HG03196 (cell line): ENCODE measurements at regions not wholly inside any gene's neighbourhood (a gene's known extent, or its start where the extent isn't known, plus 50 kb on each side); places are given as distances from the start of the nearest gene placed in this dataset.

ENCODE experiments used
- ATAC-seq: cut with Tn5 transposase; IDR thresholded peaks from one replicate; pipeline ENCODE4 v1.9.1; 2021; ENCODE audit not compliant: unreplicated experiment

- ATAC-seq, result no peak
Measured at GRCh38 chr13:33616130-33616529, 201.8 kb upstream of the RFC3 start.

DNA sequence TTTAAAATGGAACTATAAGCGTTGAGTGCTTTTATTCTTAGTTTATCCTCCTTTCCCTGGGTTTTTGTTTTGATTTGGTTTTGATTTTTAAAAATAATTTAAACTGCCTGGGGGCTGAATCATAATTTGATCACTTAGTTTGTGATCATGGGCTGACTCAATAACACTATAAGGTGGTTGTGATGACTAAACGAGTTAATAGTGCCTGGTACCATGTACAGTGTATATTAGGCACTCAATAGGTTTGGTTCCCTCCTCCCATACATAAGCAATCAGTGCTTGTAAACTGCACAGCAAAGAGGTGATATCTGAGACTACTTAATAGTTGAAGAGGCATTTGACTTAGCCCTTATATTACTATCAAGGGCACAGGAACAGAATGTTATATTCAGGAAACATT lies 200.9 kb upstream of the RFC3 start:
- no peak for ATAC-seq

DNA sequence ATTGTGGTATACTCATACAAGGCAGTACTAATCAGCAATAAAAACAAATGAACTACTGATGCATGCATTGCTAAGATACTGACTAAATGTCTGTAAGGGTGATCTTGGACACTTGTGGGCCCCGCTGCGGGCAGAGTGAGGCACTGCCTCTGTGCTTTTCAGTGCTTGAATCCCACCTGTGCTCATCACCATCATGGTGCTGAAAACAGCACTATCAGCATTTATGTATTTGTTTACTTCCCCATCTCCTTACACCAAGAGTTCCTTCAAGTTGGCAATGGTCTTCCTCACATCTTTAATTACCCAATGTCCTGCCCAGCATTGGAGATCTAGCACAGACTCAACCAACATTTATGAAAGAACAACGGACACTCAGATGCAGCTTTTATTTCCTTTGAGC lies 193.7 kb upstream of the RFC3 start:
- ATAC-seq, result no peak

DNA sequence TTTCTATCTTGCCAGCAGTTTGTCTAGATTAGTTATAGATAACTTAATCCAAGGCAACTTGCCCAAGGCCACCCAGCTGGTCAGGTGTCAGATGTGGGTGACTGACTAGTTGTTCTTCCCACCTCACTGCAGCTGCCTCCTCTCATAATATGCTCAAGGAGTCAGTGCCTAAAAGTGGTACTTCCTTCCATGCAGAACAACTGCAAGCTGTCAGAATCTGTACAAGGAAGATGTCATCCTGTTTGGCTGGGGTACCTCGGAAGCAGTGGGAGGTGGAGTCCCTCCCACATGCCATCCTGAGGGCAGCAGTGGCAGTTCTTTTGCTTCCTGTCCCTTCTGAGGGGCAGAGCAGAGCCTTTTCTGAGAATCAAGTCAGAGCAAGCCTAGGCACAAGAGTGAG lies 193.2 kb upstream of the RFC3 start:
- ATAC-seq, result no peak

DNA sequence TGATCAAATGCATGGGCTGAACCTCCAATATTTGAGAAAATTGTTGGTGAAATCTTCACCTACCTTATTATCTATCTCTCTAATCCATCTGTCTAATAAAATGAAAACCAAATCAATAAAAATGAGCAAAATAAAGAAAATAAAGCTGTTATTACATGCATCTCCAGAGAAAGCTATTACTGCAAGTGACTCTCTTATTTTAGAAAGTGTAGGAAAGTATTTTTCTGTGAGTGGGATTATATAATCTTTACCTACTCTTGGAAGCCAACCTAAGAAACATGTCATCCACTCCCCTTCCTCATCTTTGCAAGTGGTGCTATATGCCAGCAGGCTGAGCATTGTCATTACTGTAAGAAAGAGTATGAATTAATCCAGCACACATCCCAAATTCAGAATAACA lies 191.5 kb upstream of the RFC3 start:
- no peak for ATAC-seq

DNA sequence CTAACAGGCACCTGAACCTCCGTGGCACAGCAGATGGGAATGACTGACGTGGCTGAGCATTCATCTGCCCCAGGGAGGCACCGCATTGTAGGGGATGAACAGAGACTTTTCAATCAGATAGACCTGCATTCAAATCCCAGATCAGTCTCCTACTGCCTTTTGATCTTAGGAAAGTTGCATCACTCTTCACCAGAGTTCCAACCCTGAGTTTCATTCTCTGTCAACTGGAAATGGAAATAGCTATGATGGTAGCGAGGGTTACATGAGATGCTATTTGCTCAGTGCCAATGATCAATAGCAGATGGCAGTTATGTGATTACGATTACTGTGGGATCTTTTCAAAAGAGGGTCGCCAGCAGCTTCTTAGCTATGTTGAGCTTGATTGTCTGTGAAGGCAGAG lies 189.3 kb upstream of the RFC3 start:
- no peak for ATAC-seq

DNA sequence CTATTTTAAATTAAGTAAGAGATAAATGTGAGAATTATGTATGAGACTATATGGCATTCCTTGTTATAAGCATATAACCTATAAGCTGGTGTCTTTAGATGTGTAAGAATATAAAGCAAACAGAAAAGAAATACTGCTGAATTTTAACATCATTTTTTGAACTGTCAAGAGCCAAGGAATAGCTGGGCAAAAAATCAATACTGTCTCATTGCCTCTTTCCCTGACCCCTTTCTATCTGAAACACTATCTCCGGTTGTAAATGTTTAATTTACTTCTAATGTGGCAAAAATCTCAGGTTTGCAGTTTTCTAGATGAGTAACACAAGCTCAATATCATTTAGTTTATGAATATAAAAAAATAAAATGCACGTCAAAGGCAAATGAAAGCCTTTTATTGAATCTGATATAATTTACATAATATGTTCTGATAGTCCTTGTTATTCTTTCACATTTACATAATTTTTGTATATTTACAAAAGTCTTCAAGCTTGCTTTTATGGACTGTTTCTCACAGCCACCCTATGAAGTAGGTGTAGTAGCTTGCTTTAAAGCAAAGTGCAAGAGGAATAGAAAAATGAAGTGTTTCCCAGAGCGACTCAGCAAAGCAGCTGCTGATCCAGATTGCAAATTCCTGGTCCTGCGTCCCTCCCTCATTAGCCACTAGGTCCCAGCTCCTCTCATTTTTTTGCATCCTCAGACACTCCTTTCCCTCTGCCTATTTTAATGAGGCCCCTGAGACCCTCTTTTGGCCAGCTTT lies 188.2 kb upstream of the RFC3 start:
- no peak for ATAC-seq

GRCh38 chr13:33633701-33634545 lies 184.0 kb upstream of the RFC3 start:
- no peak for ATAC-seq

DNA sequence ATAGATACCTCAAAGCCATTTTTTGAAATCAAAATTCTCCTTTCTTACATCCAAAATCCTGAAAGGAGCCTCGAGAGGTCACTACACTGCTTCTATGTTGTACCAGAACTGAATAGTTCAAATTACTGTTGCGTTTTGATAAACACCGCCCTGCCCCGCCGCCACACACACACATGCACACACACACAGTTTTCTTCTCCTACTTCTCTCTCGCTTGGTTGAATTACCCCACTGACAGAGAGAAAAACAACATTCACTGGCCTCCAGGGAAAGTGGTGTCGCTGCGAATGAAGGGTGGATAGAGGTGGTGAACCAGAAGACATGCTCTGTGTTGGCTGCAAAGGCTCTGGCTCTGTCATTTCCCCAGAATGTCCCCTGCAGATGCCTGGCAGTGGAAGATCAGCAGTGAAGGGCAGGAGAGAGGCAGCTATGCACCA lies 183.4 kb upstream of the RFC3 start:
- ATAC-seq, result no peak

- ATAC-seq, result no peak
Measured at GRCh38 chr13:33636243-33636642, 181.7 kb upstream of the RFC3 start.

GRCh38 chr13:33636955-33637670 lies 180.8 kb upstream of the RFC3 start:
- ATAC-seq, result no peak

DNA sequence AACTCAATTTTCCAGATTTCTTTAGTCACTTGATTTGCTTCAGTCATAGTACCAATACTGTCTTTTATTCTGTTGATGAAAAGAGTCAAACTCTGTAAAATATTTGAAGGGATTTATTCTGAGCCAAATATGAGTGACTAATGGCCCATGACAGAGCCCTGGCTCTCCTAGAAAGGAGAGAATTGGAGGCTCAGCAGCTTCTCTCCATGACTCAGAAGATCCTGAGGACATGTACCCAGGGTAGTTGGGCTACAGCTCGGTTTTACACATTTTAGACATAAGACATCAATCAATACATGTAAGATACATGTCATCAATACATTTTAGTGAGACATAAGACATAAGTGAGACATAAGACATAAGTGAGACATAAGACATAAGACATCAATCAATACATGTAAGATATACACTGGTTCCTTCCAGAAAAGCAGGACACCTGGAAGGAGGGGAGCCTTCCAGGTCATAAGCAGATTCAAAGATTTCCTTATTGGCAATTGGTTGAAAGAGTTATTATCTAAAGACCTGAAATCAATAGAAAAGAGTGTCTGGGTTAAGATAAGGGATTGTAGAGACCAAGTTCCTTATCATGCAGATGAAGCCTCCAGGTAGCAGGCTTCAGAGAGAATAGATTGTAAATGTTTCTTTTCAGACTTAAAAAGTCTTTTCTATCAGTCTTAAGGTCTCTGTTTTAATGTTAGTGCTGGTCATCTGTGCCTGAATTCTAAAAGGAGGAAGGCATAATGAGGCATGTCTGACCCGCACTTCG lies 179.8 kb upstream of the RFC3 start:
- no peak for ATAC-seq

- ATAC-seq, result no peak
Measured at GRCh38 chr13:33639158-33639557, 178.8 kb upstream of the RFC3 start.

GRCh38 chr13:33639626-33640080 lies 178.3 kb upstream of the RFC3 start:
- ATAC-seq, result peak; percentile 74

DNA sequence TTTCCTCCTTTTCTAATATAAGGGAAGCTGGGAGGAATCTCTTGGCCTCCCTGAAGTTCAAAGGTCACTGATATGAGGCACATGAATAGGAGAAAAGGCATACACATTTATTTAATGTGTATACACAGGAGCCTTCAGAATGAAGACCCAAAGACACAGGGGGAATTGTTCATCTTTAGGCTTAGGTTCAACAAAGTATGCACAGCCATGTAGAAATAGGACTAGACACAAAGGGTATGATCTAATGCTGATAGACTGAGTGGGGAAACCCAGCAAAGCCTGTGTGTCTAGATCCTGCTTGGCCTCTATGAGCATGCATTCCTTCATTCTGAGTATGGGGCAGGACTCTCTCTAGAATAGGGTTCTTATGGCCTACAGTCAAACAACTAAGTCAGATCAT lies 177.1 kb upstream of the RFC3 start:
- ATAC-seq, result no peak

GRCh38 chr13:33642374-33643065 lies 175.4 kb upstream of the RFC3 start:
- no peak for ATAC-seq

DNA sequence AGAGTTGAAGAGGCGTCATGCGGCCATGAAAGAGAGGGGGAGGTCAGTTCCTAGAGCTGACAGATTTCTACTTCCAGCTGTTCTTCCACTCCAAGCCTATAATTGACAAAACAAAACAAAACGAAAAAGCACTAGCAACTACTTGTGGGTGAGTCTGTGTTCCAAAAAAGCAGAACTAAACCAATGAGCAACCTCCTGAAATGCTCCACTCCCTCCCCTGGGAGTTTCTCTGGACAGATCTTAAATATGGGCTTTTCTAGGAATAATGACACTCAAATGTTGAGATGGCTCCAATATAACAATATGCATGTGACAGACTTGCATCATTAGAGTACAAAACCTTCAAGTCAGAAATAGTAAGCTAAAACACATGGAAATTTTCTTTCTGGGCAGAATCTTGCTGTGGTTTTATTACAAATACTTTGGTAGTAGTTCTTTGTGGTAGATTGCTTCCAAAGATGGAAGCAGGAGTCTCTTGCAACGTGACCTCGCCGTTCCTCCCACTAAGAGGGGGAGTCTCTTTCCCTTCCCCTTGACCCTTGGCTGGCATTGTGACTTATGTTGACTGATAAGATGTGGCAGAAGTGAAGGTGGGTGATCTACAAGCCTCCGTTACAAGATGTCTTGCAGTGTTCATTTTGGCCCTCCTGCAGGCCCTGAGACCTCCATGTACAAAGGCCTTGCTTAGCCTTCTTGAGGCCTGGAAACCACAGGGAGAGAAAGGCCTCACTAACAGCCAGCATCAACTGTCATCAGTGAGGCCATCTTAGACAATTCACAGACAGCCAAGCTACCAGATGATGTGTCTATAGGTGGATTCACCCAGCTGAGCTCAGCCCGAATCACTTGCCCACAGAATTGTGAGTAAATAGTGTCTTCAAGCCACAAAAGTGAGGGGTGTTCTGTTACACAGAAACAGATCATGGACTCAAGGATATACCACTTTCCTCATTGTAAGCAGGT lies 173.1 kb upstream of the RFC3 start:
- ATAC-seq, result no peak

DNA sequence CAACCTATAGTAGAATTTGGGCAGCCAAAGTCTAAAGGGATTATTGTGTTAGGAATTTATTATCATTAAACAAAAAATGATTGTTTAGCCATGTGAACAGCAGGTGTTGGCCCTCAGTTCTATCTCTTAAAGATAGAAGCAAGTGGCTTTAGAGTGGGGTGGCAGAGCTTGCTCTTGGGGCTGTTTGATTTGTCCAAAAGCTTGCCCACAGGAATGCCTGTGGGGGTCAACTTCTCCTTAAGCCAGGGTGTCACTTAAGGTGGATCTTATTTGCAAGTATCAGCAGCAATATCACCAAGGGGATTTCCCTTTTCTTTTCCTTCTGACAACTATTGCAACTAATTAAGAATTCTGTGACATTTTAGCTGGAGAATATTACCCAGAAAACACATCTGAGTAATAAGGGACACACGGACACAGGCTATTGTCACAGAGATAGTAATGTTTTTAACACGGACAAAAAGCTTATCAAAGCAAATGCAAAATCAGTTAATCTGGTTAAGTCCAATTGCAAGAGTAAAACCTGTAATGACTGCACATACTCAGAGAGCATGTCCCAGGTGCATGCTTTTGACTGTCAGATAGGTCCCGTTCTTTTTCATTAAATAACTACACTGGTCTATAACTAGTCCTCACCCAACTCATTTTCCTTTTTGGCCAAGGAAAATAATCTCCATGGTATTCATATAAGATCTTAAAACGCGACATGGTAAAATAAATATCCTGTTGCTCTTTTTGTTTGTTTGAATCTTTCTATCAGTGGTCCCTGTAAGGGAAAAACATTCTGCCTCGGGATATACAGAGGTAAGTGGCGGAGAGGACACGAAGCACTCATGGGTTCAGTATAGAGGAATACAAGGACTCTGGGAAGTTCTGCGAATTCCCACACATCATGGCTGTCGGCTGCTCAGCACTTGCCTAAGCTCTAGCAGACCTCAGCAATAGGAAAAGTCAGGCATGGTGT lies 172.1 kb upstream of the RFC3 start:
- no peak for ATAC-seq
